ENCODE measurements at regions not wholly inside any gene's neighbourhood (a gene's known extent, or its start where the extent isn't known, plus 50 kb on each side); places are given as distances from the start of the nearest gene placed in this dataset.

GRCh38 chr1:216827251-216827650 lies 104.0 kb upstream of the ESRRG start:
- no peak overlapping the region for H3K9ac ChIP-seq (ENCODE audit: control insufficient read depth, insufficient read depth, low read length)
- WGBS (ENCODE audit: insufficient coverage, insufficient replicate concordance, low lambda C conversion rate, missing lambda C conversion rate), result 0% methylated on average over 2 of the region's 2 CpGs
- no peak for FAIRE-seq

More at GRCh38 chr1:216827251-216827650, 104.0 kb upstream of the ESRRG start:
- no peak overlapping the region for H3K27ac ChIP-seq (ENCODE audit: control insufficient read depth, insufficient read depth)
- H2AFZ ChIP-seq (ENCODE audit: control insufficient read depth, low read depth, low read length), result no peak overlapping the region
- no peaks in the 10 kb centered on the region for H4K20me1 ChIP-seq (ENCODE audit: control insufficient read depth, insufficient read depth)
- intact Hi-C loops (cut with micrococcal nuclease; ENCODE audit: unreplicated experiment) (no loop called here), in situ Hi-C loops (cut with MboI) (no loop called here)
- no TSS peak for BruUV-seq (replicated peaks)
- SMC1A ChIA-PET (ENCODE audit: uncharacterized antibody, unreplicated experiment), result no interaction called here
- DNase-seq (ENCODE audit: low read depth, low spot score), result no peak
- H3K4me2 ChIP-seq (ENCODE audit: control insufficient read depth, insufficient read depth), result no peak overlapping the region
- TF ChIP-seq ZNF622 (IDR thresholded peaks at IDR 0.05) (no peak), HDAC2 (IDR thresholded peaks at IDR 0.05) (no peak), POU2F2 (IDR thresholded peaks at IDR 0.05; ENCODE audit: borderline replicate concordance, low read depth, low read length) (no peak), ZNF384 (IDR thresholded peaks at IDR 0.05; ENCODE audit: borderline replicate concordance, low read depth, low read length) (no peak), SIN3A (IDR thresholded peaks at IDR 0.05; ENCODE audit: low read depth, low read length) (no peak), SREBF2 (IDR thresholded peaks at IDR 0.05; ENCODE audit: low read length) (no peak), SMC3 (IDR thresholded peaks at IDR 0.05; ENCODE audit: borderline replicate concordance, low read length) (no peak), RAD51 (IDR thresholded peaks at IDR 0.05) (no peak), YBX1 (IDR thresholded peaks at IDR 0.05) (no peak), MLLT1 (IDR thresholded peaks at IDR 0.05) (no peak), IRF4 (IDR thresholded peaks at IDR 0.05; ENCODE audit: low read depth, low read length) (no peak), CHD1 (IDR thresholded peaks at IDR 0.05; ENCODE audit: low read depth, low read length) (no peak)
- CTCF ChIA-PET, result interaction anchor here (1.7 kb wide), 1 partner anchor 15 kb away, joined by 4 read pairs; no protein-coding TSS in a partner anchor
- POLR2A ChIA-PET, result no interaction called here
- RAD21 ChIA-PET (ENCODE audit: unreplicated experiment), result no interaction called here
- no peaks in the 10 kb centered on the region for H3K4me1 ChIP-seq (ENCODE audit: control insufficient read depth, insufficient read depth, low read length)
- H3K27me3 ChIP-seq (replicated peaks in 1 of 2; ENCODE audit: control insufficient read depth in 2 of 2, insufficient read depth in 2 of 2, low read length in 1 of 2), result no peaks in the 10 kb centered on the region
- H3K79me2 ChIP-seq (ENCODE audit: control insufficient read depth, insufficient read depth, low read length), result no peaks in the 10 kb centered on the region
- ATAC-seq, result no peak
- H3K9me3 ChIP-seq (replicated peaks; ENCODE audit: control insufficient read depth, insufficient read depth, low read length), result no peaks in the 10 kb centered on the region
- no peak overlapping the region for H3K4me3 ChIP-seq
- no peaks in the 10 kb centered on the region for H3K36me3 ChIP-seq (ENCODE audit: control insufficient read depth in 2 of 2, insufficient read depth in 2 of 2, low read length in 1 of 2)

Measured in GM12878 (cell line).